ENCODE measurements at regions not wholly inside any gene's neighbourhood (a gene's known extent, or its start where the extent isn't known, plus 50 kb on each side); places are given as distances from the start of the nearest gene placed in this dataset.
"Not testable (repeated sequence)": the region's sequence is repeated elsewhere in the genome, so short reads cannot be mapped to it uniquely, and the experiment has no call there.

DNA sequence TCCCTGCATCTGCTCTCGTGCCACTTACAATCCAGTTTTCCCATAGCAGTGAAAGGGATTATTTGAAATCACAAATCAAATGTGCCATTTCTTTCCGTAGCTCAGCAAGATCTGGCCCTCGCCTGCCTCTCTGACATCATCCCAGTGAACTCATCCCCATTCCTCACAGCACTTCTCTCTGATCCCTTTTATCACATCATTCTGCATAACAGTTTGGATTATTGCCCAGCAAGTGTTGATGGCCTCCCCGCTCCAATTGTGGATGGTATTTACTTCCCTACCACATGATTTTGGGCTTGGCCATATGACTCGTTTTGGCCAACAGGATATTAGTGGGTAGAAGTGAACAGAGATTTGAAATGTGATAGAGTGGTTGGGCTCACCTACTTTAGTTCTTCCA, 185.0 kb downstream of the NPIPA7 start:
- DNase-seq = not testable (repeated sequence)

DNA sequence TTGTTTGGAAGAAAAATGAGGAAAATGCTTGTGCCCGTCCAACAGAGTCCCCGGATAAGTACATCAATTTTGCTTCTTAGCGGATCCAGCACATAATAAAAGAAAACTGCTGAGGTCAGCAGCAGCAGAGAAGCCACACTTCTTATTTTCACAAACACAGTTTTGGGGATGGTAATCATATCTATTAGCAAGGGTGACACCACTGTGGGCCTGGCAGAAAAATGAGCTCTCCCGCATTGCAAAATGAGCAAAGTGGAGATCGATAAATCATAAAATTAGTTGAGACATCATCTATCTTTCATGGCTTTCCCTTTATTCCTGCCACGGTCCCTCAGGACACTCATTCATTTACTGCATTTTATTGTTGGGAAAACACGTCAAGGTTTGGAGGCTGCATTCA, 186.4 kb downstream of the NPIPA7 start:
- DNase-seq = not testable (repeated sequence)

DNA sequence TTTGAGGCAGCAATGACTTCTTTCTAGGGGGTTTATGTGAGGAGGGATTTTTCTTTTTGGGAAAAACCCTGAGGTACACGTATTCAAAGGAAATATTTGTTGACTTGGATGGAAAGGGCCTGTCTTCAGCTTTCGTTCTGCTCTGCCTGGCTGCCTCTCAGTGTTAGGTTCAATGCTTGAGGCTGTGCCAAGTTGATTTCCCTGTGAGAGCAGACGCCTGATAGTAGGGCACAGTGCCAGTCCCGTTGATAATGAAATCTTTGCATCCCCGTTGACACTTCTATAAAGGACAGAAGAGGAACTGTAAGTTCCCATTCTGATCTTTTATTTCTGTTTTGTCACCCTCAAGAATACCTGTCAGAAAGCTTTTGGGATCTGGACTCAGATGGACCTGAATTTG, 191.1 kb downstream of the NPIPA7 start:
- DNase-seq = not testable (repeated sequence)

DNA sequence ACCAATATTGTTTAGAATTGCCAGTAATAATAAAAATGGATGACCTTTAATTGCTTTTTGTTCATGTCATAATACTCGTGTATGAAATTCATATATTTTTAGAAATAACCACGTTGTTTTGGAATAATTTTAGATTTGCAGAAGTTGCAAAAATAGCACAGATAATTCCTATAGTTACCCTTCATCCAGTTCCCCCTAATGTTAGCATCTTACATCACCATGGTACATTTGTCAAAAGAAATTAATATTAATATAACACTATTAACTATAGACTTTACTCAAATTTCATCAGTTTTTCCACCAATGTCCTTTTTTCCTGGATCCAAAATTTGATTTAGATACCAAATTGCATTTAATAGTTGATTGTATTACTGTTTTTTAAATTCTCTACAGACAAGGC, 191.9 kb downstream of the NPIPA7 start:
- not testable (repeated sequence) for DNase-seq

DNA sequence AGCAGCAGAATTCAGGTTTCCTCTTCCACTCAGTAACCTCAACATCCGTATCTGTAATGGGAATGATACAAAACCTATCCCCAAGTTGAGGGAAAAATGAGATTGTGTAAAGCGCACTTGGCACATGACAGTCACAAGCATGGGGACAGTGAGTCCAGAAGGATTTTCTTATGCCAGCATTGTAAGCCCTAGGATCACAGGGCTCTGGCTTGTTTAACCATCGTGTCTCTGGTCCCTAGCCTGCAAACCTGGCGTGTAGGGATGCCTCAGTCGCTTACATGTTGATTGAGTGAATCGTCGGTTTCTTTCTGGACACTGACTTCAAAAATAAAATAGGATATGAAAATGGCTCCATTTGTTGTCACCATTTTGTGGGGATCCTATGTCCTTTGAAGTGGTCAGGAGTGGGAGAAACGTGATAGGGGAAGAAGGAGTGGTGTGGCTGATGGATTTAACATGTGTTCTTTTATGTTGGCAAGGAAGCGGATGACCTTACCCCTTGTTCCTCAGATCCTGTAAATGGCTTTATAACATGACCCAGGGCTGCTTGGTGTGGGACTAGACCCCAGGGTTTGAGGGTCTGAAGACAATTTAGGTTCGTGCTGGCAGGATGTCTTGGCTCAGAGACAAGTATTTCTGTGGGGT, 193.3 kb downstream of the NPIPA7 start:
- not testable (repeated sequence) for DNase-seq

DNA sequence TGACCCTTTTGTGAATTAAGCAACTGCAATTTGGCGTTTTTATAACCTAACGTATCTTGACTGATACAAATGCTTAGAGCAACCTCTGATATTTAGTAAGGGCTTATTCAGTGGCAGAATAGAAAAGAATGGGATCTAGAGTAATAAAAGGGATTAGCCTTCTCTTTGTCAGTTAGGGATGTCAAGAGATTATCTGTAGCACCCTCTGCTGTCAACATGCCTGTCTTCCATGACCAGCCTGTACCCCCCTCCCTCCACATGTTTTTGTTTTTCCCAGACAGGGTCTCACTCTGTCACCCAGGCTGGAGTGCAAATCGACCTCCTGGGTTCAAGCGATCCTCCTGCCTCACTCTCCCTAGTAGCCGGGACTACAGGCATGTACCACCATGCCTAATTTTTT, 198.1 kb downstream of the NPIPA7 start:
- not testable (repeated sequence) for DNase-seq

DNA sequence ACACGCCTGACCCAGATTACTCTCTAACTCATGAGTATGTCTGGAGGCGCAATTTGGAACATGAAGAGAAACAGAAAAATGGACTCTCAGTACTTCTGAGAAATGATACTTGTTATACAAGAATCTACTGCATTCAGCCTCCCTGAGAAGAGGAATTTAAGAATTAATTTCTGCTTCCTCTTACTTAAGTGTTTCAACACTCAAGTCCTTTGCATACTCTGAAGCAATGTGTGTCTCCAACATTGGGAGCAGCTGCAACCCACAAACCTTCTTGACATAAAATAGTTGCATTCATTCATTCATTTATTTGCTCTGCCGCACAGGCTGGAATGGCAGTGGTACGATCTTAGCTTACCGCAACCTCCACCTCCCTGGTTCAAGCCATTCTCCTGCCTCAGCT, 199.8 kb downstream of the NPIPA7 start:
- DNase-seq = no peak

DNA sequence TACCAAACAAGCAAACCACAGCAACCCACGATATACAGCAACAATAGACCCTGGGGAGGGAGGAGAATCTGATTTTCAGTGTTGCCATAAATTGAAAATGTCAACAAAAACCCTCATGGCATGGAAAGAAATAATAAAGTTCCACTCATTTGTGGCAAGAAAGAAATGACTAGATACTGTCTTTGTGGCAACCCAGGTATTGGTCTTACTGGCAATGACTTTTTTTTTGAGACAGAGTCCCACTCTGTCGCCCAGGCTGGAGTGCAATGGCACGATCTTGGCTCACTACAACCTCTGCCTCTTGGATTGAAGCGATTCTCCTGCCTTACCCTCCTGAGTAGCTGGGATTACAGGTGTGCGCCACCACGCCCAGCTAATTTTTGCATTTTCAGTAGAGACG, 204.0 kb downstream of the NPIPA7 start:
- not testable (repeated sequence) for DNase-seq

DNA sequence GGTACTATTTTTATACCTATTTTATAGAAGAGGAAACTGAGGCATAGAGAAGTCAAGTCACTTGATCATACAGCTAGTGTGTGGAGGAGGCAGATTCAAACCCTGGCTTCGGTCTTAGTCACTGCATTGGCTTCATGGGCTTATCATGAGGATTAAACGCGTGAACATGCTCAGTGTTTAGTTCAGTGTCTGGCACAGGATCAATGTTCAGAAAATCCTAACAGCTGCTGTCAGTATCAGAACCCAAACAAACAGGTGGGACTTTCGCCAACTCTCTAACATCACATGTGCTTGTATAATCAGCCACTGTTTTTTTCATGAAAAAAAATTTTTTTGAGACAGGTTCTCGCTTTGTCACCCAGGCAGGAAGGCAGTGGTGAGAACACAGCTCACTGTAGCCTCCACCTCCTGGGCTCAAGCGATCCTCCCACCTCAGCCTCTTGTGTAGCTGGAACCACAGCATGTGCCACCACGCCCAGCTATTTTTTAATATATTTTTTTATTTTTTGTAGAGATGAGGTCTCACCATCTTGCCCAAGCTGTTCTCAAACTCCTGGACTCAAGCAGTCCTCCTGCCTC, 207.2 kb downstream of the NPIPA7 start:
- not testable (repeated sequence) for DNase-seq

DNA sequence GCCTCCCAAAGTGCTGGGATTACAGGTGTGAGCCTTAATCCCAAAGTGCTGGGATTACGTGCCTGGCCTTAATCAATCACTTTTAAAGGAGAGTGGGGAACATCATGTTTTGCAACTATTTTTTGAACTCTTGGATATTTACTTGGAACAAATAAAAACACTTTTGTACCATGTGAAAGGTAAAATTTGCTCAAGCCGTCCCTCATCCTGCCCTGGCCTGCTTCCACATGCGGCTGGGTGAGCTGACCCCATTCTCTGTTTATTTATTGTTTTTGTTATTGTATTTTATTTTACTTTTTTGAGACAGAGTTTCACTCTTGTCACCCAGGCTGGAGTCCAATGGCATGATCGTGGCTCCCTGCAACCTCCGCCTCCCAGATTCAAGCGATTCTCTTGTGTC, 208.0 kb downstream of the NPIPA7 start:
- not testable (repeated sequence) for DNase-seq

DNA sequence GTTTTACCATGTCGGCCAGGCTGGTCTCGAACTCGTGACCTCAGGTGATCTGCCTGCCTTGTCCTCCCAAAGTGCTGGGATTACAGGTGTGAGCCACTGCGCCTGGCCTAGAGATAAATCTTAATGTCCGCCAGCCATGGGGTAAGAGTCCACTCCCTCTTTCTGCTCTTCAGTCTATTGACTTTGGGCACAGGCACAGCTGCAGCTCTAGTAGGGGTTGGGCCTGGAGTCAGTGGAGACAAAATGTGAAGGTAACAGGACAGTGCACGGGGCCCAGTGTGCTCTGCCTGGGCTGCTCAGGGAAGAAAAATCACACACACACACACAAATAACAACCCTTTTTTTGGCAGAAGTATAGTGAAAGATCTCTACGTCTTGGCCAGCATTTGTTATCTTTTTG, 209.5 kb downstream of the NPIPA7 start:
- DNase-seq = not testable (repeated sequence)

DNA sequence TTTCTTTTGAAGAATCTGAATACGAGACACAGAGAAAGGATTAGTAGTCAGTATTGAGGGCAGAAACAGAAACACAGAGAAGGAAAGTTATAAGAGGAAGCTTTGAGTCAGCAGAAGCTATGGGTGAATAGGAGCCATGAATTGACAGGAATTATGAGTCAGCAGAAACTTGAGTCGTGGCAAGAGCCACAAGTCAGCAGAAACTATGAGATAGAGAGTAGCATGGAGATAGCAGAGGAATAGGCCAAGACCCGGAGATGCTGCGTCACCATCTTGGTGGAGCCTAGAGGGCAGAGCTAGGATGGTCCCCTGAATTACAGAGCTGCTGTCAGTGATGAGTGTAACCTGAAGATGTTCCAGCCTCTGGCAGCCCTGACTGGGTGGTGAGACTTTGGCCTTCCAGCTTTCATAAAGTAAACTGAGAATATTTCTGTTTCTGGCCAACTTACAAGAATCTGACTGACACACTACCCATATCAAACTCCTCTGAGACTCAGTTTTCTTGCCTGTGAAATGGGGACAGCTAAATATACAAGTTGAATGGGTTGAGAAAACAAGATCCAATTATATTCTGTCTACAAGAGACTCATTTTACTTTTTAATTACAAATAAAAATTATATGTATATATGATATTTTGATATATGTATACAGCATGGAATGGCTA, 211.8 kb downstream of the NPIPA7 start:
- not testable (repeated sequence) for DNase-seq

DNA sequence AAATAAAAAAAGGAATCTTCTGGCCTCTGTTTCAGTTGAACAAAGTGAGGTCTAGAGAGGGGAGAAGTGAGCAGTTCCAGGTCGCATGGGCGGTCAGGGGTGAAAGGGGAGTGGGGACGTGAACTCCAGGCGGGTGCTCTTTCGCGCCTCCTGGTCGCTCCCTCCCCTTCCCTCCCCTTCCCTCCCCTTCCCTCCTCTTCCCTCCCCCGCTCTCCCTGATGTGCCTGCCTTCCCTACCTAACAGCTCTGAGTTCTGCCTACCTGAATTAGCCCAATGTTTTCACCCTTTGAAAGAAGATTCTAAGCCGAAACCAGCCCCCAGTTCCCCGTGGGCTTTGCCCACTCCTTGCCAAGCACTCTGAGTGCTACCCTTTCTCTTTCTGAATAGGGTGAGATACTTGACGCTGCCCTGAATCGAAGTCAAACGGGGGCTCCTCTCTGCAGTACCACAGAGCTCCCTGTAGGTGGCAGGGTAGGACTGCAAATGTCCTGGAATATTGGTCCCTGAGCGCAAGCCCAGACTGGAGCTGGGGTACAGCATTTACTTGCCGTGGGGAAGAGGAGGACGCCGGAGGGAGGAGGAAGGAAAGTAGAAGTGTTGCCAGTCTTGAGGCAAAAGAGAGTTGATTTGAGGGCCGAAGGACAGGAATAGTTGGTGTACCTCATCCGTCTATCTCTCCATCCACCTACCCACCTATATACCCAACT, 214.4 kb downstream of the NPIPA7 start:
- peak; percentile 16 for DNase-seq

DNA sequence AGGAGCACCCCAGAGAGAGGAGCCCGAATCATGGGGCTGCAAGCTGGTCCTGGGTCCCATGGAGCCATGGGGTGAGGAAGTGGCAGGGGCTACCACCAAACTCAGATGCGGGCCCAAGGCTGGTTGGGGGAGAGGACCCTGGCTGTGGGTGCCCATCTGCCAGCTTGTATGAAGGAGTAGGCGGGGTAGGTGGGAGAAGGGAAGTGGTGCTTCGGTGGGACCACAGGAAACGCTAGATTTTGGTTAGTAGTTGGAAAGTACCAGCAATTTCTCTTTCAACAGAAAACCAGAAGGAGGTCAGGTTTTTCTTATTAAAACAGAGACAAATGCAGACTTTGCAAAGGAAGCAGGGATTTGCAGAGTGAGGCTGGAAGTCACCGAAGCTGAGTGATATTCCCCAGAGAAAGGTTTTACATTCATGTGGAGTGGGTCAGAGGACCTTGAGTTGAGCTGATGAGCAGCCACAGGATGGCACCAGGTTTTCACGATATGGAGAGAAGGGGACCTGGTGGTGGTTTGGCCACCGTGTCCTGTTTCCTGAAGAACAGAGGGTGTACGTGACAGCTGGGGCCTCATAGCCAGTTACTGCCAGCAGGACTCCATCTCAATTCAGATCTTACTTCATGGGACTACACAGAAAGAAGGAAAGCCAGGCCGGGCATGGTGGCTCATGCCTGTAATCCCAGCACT, 216.2 kb downstream of the NPIPA7 start:
- not testable (repeated sequence) for DNase-seq

DNA sequence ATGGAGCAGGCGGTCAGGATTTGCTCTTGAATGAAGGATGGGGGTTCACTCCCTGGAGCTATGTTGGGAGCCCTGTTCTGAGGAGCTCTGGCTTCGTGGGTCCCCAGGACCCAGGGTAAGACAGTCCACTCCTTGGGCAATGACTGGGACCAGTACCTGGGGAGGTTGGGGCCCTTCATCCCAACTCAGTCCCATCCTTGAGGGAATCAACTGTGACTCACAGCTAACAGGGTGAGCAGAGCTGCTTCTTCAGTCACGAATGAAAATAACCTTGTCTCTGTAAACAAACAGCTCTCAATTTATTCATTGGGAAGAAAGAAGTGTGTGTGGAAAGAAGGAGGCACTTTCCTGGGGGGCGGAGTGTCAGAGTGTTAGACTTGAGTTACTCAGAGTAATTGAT, 222.3 kb downstream of the NPIPA7 start:
- not testable (repeated sequence) for DNase-seq

DNA sequence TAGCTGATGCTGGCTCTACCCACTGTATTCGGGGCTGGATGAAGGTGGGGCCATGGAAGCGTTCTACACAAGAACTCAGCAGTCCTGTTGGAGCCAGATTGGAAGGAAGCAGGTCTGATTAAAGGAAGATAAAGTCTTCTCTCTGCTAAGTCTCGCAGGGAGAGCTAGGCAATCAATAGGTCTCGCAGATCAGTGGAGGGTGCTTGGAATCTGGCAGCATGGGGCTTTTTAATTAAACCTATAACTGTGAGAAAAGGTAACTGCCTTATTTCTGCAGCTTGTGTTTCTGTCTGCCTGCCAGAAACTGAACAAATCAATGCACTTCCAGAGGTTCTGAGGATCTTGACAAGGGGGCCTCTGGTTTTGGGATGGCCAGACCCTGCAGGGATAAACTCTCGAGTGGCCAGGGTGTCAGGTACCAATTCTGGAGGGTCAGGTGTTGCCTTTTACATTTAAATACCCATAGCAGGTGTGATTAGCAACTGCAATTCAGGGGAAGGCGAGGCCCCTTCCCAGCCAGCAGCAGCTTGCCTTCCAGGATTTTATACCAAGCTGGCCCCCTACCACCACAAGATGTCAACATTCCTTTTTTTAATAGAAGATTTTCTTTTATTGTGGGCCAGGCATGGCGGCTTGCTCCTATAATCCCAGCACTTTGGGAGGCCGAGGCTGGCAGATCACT, 228.6 kb downstream of the NPIPA7 start:
- DNase-seq = not testable (repeated sequence)

DNA sequence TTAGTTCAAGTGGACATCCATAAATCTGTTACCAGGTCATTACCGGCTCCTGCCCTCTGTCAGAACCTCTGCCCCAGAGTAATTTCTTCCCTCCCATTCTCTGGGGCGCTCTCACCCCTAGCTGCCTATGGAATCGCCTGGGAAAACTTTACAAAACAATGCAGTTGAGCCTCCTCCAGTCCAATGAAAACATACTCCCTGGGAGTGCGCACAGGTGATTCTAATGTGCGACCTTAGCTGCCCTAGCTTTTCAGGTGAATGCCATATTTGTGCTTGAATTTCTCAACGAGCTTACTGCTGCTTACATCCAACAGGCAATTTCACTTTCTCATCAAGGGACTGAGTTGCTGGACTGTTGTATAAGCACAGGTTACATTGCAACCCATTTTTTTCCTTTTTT, 230.7 kb downstream of the NPIPA7 start:
- DNase-seq = not testable (repeated sequence)

DNA sequence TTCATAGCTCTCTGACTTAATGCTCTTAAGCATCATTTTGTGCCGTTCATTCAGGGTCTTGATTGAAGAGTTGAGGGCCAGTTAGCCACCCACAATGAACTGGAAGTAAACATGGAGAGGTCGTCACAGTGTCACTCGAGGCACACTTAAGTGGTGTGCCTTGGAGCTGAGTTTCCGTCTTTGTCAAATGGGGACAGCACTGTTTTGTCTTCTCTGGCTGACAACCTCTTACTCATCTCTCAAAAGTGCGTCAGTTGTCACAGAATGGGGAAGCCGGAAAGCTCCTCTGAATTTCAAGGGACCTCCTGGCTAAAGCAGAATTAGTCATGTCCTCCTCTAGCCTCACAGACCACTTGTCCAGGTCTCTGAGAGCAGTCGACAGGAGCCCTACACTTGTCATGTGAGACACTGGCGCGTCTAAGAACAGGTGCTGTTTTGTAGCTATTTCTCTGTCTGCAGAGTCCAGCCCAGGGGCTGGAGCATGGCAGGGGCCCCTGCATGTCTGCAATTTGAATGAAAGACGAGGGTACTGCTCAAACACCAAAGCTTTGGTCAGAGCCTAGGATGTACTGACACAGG, 231.5 kb downstream of the NPIPA7 start:
- not testable (repeated sequence) for DNase-seq

DNA sequence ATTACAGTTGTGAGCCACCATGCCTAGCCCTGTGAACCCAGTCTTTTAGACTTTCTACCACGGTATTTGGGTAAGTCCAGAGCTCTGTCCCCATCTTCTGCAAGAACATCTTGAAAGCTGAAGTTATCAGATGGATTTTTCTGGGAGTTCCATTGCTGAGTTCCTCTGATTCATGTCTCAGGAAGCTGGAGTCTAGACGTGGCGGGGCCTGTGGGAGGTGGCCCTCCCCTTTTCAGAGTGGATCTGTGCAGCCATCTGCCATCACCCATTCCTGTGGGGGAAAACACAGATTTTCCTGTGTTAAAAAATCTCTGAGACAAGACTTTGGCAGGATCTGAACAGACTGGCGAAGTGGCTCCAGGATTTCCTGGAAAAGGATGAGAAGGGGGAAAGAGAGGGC, 234.3 kb downstream of the NPIPA7 start:
- DNase-seq = not testable (repeated sequence)

DNA sequence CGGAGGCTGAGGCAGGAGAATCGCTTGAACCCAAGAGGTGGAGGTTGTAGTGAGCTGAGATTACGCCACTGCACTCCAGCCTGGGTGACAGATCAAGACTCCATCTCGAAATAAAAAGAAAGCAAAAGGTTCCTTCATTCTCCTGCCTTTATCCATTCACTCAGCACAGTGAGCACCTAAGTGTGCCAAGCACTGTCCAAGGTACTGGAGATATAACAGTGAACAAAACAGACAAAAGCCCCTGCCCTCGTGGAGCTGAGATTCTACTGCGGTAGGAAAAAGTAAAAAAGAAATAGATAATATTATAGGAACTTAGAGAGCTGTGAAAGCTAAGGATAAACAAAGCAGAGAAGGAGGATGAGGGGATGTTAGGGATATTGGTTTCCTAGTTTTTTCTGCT, 235.5 kb downstream of the NPIPA7 start:
- DNase-seq = not testable (repeated sequence)

DNA sequence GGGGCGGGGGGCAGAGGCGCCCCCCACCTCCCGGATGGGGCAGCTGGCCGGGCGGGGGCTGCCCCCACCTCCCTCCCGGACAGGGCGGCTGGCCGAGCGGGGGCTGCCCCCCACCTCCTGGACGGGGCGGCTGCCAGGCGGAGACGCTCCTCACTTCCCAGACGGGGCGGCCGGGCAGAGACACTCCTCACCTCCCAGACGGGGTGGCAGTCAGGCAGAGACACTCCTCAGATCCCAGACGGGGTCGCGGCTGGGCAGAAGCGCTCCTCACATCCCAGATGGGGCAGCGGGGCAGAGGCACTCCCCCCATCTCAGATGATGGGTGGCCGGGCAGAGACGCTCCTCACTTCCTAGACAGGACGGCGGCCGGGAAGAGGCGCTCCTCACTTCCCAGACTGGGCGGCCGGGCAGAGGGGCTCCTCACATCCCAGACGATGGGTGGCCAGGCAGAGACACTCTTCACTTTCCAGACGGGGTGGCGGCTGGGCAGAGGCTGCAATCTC, 240.1 kb downstream of the NPIPA7 start:
- not testable (repeated sequence) for DNase-seq

DNA sequence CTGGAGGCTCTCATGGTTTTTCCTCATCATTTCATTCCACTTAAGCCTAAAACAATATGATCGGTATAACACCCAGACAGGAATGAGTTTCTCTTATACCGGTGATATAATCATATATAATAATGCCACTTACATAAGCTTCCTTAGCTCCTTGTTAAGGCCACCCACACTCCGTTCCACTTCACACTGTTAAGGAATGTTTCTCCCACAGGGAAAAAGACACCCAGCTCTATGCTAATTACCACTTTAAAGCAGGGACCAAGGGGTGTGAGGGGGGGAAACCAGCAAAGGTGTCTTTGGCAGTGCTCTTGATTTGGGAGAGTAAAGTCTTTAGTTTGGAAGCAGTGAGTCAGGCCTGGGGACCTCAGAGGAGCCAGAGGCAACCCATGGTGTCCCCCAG, 245.4 kb downstream of the NPIPA7 start:
- DNase-seq = not testable (repeated sequence)
